IPS-NIHi11 (cell line): ENCODE measurements at regions not wholly inside any gene's neighbourhood (a gene's known extent, or its start where the extent isn't known, plus 50 kb on each side); places are given as distances from the start of the nearest gene placed in this dataset.

ENCODE experiments used
- DNase-seq: peaks from one replicate; pipeline ENCODE4 v3.0.0; 2012; ENCODE audit warnings: mixed read lengths, low spot score

DNA sequence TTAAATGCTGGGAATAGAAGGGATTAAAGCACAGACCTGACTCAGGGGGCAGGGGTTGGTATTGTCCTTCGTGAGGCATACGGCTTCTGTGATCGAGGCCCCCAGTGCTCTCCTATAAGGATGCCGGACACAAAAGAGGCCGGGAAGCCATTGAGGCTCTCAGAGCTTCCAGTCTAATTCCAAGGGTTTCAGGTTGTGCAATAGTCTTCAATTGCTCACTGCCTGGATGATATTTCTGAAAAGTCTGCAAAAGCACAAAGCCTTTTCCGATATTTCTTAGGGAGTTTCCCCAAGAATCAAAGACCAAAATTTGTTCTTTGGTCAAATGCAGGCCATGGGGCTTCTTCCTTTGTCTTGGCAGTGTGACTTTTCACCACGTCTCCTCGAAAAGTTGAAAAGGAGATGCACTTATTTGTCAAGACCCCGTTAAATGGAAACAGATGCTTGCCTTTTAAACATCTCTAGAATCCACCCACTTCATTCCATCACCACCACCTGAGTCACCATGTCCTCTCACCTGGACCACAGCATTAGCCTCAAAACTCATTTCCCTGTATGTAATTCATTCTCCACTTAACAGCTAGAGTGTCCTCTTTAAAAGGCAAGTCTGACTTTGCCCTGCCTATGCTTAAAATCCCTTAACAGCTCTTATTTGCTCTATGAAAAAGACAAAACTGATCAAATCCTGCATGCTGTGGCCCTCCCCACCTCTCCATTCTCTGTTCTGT lies 134.8 kb upstream of the NAMPT start:
- no peak for DNase-seq

DNA sequence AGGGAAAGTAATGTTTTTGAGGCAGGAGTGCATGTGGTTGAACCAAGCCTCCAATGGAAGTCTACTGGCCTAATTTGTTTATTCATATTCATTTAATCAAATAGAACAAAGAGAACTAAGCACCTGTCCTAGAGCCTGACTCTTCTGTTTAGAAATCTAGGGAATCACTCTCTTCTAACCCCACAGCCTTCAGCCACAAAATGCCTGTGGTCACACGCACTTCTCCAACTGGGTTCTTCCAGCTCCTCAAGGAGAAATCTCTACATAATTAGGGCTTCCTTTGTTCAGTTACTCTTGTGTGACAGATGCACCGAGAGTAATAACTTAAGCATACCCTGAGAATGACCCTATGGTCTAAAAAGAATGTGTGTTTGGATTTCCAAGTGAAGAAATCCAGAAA lies 133.7 kb upstream of the NAMPT start:
- no peak for DNase-seq

DNA sequence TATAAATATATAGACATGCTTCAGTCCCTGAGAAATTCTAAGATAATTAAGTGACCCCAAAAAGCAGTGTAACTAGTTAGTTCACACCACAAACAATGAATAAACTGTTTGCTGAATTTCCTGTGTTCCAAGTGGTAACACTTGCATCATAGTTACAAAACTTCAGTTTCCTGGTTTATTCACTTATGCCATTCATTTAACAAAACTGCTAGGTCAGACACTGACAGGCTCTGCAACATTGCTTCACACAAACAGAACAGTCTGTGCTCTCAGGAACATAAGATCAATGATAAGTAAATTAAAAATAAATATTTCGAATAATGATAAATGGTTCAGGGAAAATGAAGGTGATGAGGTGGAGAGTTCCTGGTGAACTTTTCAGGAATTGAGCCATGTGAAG lies 133.3 kb upstream of the NAMPT start:
- no peak for DNase-seq

DNA sequence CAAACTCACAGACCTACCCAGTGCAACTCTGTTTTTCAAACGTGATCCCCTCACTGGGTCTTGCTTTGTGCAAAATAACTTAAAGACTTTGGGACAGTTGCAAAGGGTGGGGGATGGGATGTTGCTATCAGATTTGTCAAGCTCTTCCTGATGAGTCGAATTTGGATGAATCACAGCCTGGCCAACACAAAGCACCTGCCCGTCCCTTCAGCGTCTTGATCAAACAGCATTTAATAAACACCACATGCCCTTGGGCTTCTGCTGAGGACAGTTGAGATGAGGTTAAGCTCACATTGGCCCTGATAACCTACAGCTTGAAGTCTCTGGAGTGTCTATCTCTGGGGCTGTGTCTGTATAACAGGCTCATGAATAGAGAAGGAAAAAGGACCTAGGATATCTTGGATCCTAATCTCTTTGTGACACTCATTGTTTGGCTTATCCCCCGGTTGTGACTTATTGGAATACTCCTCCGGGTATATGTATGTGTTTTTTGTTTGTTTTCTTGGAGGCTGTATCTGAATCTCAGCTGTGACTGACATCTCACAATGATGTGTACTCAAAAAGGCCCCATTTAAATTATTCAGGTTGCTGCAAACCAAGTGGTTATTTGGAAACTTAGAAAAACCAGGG lies 132.6 kb upstream of the NAMPT start:
- no peak for DNase-seq

DNA sequence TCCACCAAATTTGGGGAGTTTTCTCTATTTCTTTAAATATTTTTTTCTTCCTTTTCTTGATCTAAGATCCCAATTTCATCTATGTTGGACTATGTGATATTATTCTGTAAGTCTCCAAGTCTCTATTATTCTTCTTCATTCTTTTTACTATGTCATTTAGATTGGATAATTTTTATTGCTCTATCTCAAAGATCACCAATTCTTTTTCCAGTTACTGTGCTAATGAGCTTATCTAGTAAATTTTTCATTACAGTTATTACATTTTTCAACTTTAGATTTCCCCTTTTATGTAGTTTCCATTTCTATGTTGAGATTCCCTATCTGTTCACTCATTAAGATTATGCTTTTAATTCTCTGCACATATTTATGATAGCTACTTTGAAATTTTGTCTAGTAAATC lies 131.6 kb upstream of the NAMPT start:
- no peak for DNase-seq

DNA sequence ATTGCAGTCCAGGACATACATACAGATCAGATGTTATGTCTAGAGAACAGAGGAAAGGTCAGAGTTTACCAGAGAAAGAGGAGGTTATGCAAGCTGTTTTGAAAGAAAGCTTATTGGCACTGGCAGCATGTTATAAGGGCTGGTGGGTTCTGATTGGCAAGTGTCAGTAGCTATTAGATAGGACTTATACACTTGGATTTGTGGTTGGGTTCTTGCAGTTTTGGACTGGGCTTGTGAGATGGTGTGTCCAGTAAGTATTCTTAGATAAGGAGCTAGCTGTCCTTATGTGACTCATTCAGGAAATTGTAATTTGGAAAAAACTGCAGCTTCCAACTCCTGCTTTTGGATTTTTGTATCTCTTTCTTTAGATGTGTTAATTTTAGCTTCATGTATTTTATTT lies 130.7 kb upstream of the NAMPT start:
- no peak for DNase-seq

DNA sequence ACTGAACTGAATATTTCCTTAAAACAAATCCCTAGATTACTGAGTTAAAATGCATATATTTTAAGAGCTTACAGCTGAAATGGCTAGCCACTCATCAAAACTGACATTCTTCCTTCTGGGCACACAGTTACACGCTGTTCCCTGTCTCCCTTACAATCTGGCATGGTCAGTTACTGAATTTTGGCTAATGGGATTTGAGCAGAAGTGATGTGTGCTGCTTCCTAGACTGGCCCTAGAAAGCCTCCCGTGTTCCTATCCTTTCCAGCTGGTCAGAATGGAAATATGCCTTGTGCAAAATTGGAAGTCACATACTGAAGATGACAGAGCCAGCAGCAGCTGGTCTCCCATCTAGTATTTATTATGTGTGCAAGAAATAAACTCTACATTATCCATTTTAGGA lies 128.7 kb upstream of the NAMPT start:
- DNase-seq: no peak

DNA sequence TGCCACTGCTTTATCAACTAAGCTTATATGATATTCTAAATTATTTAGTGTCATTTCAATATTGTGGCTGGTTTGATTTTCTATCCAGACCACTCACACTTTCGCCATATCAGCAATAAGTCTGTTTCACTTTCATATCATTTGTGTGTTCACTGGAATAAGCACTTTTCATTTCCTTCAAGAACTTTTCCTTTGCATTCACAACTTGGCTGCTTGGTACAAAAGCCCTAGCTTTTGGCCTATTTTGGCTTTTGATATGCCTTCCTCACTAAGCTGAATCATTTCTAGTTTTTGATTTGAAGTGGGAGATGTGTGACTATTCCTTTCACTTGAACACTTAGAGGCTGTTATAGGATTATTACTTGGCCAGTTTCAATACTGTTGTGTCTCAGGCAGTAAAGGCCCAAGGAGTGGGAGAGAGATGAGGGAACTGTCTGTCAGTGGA lies 120.9 kb upstream of the NAMPT start:
- no peak for DNase-seq

DNA sequence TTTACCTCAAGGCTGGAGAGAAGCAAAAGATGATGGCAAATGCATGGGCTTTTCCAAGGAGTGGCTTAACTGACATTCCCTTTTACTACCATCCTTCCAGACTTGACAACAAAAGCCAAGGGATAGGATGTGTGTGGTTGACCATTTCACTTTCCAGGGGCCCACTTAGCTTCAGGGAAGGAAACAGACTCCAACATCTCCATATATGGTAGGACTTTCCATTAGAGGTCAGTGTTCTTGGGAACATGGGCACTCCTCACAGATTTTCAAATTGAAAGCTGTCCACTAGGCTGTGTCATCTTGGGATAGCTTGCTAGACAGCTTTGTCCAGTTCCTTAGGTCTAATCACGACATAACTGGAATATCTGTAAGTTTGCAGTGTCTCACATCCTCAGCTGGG lies 118.1 kb upstream of the NAMPT start:
- DNase-seq: no peak

DNA sequence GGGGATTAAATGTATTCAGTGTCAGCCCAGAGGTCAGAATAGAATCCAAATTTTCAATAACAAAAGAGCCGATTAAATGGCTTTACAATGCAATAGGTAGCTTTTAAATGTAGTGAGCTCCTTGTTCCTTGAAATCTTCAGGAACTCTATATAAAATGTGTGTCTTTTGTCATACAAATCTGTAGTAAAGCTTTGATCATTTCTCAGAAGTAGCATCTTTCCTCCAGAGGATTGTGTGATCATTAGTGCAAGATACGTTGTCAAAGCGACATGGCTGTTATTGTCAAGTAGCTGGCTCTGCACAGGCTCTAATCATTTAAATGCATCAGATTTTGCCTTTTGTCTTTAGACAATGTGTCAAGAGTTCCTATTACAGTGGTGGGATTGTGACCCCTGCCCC lies 116.1 kb upstream of the NAMPT start:
- no peak for DNase-seq

DNA sequence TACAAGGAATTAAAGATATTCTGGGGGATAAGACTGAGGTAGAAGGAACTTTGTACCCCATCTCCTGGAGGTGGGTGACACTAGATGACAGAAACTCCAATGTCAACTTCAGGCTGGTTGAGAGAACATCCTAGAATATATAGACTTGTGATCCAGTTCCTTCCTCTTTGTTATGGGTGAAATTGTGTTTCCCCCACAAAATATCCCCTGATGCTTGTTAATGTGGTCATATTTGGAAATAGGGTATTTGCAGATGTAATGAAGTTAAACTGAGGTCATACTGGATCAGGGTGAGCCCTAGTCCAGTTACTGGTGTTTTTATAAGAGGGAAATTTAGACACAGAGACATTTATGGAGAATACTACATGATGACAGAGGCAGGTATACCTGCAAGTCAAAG lies 114.0 kb upstream of the NAMPT start:
- DNase-seq: no peak

DNA sequence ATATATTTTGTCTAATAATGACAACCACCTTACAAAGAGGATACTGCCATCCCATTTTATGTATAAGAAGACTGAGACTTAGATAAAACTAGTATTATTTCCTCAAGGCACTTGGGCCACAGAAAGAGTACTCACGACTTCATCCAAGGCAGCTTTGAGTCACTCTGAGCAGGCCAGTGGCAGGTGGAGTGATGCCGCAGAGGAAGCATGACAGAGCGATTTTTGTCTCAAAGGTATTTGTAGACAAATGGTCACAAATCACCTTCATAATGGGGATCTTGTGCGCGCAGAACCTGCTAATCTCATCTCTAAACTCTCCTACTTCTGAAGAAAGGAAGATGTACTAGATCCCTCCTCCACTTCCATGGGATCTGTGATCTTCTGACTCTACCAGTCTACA lies 113.2 kb upstream of the NAMPT start:
- no peak for DNase-seq

DNA sequence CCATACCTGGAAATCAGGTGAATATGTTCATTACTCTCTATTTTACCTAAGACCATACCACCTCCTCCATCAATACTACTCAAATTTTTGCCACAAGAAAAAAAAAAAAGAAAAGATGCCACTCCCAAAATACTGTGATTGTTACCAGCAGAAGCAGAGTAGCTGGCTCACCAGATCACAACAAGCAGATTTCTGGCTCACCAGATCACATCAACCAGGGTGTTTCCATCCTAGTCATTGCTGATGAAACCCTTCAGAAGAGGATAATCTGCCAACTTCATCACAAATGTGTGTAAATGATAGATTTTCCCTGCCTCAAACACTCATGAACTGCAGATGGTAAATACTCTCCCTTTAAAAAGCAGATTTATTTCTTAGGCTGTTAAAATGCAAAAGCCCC lies 109.7 kb upstream of the NAMPT start:
- DNase-seq: no peak

DNA sequence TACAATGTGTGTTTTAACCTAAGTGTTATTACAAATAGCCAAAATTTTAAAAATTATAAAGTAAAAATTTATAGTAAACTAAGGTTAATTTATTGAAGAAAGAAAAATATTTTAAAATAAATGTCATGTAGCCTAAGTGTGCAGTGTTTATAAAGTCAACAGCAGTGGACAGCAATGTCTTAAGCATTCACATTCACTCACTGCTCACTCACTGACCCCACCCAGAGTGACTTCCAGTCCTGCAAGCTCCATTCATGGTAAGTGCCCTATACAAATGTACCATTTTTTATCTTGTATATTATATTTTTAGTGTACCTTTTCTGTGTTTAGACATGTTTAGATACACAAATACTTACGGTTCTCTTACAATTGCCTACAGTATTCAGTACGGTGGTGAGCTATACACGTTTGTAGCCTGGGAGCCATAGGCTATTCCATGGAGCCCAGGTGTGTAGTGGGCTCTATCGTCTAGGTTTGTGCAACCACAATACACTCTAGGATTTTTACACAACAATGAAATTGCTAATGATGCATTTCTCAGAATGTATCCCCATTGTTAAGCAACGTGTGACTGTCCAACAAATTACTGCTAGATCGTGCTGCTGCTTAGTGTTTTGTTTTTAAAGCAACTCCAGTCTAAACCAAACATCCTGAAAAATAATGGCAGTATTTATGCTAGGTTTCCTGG lies 108.9 kb upstream of the NAMPT start:
- no peak for DNase-seq

DNA sequence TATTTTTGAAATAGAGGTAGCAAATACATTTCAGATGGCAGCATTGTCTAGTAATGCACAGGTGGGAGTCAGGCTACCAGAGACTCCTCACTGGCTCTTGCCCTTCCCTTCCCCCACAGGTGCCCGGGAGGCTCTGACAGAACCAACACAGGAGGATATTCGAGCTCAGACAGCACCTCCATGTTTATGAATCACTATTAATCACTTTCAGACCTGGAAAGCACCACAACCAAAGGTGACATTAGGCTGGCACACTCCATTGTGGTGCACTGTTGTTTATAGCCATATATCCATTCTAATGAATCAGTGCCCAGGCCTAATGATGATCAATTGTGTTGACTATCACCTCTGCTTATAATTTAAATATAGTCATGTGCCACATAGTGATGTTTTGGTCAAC lies 107.8 kb upstream of the NAMPT start:
- DNase-seq: no peak

DNA sequence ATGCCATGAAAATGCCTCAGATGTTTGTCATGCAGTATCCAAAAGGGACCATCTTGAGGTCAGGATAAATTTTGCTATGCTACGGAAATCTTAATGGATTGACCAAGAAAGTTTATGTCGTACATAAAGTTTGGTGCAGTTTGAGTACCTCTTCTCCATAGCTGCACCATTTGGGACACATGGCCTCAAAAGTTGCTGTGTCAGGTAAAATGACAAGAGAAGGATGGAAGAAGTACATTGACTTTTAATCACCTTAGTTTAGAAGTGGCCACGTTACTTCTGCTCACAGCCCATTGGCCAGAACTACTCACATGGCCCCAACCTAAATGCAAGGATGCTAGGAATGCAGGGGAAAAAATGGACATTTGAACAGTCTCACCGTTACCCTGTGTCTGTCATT lies 107.4 kb upstream of the NAMPT start:
- DNase-seq: no peak

DNA sequence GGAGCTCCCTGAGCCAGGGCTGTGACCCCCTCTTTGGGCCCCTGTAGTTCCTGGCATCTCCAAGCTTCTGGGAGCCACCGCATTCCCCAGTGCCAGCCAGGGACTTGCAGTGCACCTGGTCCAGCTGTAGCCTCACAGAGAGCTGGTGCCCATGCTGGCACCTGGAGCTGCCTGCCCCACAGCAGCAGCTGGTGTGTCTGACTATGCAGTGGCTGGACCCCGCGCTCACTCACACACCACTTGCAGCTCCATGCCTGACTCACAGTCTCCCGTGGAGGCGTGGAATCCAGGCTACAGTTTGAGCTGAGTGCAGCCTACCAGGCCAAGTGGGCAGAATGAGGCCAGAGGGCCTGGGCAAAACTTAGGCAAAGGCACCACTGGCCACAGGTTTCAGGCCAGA lies 102.2 kb upstream of the NAMPT start:
- no peak for DNase-seq

DNA sequence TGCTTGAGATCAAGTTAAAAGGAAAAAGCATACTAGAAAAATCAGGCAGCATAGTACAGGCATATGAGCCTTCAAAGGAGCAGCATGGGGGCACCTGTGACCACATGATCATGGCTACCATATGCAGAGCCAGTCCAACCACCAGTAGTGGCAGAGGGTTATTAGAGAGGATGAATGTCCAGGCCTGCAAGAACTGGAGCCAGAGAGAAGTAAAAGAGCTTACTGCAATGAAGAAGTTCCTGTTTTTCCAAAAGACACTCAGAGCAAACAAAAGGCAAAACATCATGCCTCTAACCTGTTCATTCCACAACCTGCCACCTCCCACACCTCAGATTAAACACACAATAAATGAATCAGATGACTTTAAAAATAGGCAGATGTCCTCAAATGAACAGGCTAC lies 99.6 kb upstream of the NAMPT start:
- DNase-seq: no peak

DNA sequence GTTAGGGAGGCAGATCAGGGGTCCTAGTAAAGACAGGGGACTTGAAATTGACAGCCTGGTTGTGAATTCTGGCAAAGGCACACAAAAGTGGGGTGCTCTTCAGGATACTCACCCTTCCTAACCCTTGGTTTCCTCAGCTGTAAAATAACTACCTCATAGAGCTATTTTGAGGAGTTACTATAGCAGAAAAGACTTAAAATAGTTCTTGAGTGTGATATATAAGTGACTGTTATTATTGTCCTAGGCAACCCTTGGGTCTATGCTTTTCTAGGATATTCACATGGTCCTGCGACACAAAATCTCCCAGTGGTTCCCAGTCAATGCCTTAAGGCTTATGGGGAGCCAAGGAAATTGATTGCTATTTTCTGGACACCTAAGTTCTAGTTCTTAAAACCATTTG lies 98.1 kb upstream of the NAMPT start:
- no peak for DNase-seq

DNA sequence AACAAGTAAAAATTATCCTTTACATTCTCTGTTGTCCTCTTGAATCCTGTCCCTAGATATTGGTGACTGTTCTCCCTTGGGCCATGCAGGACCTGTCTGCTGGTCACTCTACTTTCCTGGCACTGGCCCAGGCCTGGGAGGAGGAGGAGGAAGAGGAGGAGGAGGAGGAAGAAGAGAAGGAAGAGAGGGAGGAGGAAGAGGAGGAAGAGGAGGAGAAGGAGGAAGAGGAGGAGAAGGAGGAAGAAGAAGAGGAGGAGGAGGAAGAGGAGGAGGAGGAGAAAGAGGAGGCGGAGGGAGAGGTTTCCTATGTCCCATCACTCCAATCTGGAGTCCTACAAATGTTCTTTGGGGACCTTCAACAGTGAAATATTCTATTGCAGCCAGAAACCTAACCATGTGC lies 97.3 kb upstream of the NAMPT start:
- DNase-seq: no peak

DNA sequence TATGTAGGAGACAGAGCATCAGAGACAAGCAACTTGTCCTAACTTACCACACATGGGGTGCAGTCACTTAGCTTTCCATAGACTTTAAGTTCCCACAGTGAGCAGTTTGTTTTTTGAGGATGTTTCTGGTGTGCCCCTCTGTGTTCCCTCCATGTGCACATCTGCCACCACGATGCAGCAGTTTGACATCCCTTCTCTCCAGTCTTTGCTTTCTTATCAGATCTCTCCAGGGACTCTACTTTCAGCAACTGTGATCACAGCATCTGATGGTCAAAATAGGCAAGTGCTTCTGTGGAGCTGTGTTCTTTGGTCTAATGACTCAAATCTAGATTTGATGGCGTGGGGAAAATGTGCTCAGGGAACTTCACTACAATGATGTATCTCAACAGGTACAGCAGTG lies 96.5 kb upstream of the NAMPT start:
- DNase-seq: no peak

DNA sequence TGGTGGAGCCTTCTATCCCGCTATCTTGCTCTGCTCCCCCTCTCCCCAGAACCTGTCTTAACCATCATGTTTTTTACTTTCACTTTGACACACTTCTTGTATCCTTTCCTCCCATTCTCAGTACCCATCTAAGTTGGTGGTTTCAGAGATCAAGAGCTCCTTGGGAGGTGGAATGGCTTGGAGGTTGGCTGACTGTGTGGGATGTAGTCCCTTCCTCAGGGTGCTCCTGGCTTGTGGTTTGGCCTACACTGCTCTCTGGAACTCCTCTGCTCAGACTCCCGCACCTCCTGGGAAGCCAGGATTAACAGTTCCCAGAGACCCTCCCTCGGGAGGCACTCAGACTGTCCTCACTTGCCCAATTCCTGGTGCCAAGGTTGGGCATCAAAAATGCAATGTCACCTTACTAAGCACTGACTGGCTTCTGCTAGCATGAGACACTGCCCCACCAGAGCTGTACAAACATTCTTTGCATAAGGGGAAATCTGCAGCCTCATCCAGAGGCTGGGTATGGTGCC lies 93.1 kb upstream of the NAMPT start:
- DNase-seq: no peak

DNA sequence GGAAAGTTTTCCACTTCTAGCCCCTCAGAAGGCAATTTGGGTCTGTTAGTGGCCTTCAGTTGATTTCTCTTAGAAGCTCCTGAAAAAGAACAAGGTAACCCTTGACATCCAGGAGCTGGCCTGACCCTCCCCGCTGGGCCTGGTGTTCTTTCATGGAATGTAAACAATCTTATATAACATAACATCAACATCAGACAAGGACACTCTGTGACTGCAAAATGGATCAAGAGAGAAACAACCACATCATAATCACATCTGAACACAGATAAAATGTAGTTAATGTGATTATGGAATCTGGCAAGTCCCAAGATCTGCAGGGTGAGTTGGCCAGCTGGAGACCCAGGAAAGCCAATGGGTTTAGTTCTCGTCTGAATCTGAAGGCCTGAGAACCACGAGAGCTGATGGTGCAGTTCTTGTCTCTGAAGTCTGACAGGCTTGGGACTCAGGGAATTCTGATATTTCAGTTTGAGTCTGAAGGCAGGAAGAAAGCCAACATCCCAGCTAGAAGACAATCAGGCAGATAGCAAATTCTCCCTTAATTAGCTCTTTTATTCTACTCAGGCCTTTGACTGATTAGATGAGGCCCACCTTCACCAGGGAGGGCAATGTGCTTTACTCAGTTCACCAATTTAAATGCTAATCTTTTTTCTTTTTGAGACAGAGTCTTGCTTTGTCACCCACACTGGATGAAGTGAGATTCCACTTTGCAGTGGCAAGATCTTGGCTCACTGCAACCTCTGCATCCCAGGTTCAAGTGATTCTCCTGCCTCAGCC lies 91.4 kb upstream of the NAMPT start:
- no peak for DNase-seq
